Memory B cell (primary cell): ENCODE measurements at regions not wholly inside any gene's neighbourhood (a gene's known extent, or its start where the extent isn't known, plus 50 kb on each side); places are given as distances from the start of the nearest gene placed in this dataset.

Experiments
- ATAC-seq: fragments of 150-1000 bp; cut with Tn5 transposase; 2 replicates; pipeline ENCODE4 v1.10.0; 2021; ENCODE audit warnings: low read depth, mild to moderate bottlenecking, moderate library complexity
- DNase-seq, 2 donors: peaks; one replicate each; pipeline ENCODE4 v3.0.0; 2022; ENCODE audit warnings: low spot score in 2 of 2
- H3K27ac Mint-ChIP-seq: one replicate; pipeline ENCODE4 v1.8.0; 2022; ENCODE audit warnings: mild to moderate bottlenecking, moderate library complexity, mixed read lengths
- H3K27me3 Mint-ChIP-seq: one replicate; pipeline ENCODE4 v1.8.0; 2022; ENCODE audit warnings: mixed read lengths
- H3K36me3 Mint-ChIP-seq: one replicate; pipeline ENCODE4 v1.8.0; 2022; ENCODE audit warnings: mild to moderate bottlenecking, mixed read lengths
- H3K4me1 Mint-ChIP-seq: one replicate; pipeline ENCODE4 v1.8.0; 2022; ENCODE audit warnings: mixed read lengths
- H3K4me3 Mint-ChIP-seq: one replicate; pipeline ENCODE4 v1.8.0; 2022; ENCODE audit warnings: mild to moderate bottlenecking, moderate library complexity, mixed read lengths
- H3K9me3 Mint-ChIP-seq: one replicate; pipeline ENCODE4 v1.8.0; 2022; ENCODE audit warnings: mixed read lengths

DNA sequence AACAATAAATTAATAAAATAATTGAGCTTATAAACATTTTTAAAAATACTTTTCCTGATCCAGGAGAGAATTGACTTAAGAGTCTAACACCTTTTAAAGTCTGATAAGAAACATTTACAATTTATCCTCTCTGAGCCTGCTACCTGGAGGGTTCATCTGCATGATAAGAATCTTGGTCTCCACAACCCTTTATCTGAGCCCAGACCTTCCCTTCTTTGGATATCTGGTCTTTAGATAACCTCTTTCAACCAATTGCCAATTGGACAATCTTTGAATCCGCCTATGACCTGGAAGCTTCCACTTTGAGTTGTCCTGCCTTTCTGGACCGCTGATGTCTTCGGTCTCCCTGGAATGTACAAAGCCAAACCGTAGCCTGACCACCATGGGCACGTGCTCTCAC lies 1393.3 kb upstream of the TMEM132C start:
- ATAC-seq (no peak), DNase-seq (no peak)
- Mint-ChIP-seq H3K36me3 (no peaks in the 10 kb centered on the region), H3K27me3 (no peaks in the 10 kb centered on the region), H3K4me3 (no peak overlapping the region), H3K9me3 (no peaks in the 10 kb centered on the region), H3K4me1 (no peaks in the 10 kb centered on the region), H3K27ac (no peak overlapping the region)

DNA sequence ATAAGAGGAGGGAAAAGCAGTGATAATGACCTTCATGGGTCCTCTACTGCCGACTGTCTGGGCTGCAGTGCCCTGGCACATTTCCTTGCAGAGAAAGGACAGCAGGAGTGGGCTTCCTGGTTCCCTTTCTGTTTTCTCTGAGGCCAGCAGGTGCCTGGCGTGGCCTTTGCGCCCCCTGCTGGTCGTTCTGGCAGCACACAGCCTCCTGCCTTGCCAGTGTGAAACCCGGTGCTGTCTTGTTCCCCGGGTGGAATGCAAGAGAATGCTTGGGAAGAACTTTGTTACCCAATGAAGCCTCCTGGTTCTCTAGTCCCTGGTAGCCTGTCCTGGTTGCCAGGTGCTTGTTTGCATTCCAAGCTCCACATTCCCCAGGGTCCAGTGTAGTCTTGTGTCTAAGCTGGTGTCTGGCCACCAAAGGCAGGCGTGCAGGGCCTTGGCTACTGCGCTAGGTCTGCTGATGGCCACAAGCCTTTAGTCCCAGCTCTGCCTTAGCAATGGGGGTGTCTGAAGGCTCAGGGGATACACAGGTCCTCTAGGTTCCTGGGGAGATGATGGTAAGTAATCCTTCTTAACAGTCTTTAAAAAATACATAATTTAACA lies 1392.4 kb upstream of the TMEM132C start:
- DNase-seq: peak; percentile 51 to 53

GRCh38 chr12:126879842-126880241 lies 1387.1 kb upstream of the TMEM132C start:
- Mint-ChIP-seq H3K27ac (no peak overlapping the region), H3K4me3 (no peak overlapping the region), H3K9me3 (no peaks in the 10 kb centered on the region), H3K36me3 (no peaks in the 10 kb centered on the region), H3K27me3 (no peaks in the 10 kb centered on the region), H3K4me1 (no peaks in the 10 kb centered on the region)
- DNase-seq (no peak), ATAC-seq (no peak)

More for the DNA sequence above, 1392.4 kb upstream of the TMEM132C start:
- no peaks in the 10 kb centered on the region for H3K27me3 Mint-ChIP-seq
- no peak overlapping the region for H3K4me3 Mint-ChIP-seq
- H3K9me3 Mint-ChIP-seq: no peaks in the 10 kb centered on the region
- no peaks in the 10 kb centered on the region for H3K4me1 Mint-ChIP-seq
- no peak overlapping the region for H3K27ac Mint-ChIP-seq
- ATAC-seq: peak; percentile 42
- no peaks in the 10 kb centered on the region for H3K36me3 Mint-ChIP-seq

DNA sequence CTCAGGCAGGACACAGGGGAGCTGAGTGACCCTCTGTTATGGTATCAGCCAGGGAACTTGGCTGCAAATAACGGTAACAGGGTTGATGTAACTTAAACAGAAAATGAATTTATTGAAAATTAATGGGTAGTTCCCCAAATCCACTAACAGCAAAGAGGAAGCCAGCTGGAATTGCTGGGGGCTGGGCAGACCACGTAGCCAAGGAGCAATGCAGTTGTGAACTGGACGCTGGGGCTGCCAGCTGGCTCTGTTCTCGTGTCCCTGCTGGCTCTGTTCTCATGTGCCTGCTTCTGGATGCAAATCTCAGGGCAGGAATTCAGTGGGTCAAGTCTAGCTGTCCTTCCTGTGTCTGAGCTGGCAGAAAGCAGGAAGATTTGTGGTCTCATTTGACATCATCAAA lies 1383.3 kb upstream of the TMEM132C start:
- H3K27me3 Mint-ChIP-seq: no peaks in the 10 kb centered on the region
- H3K36me3 Mint-ChIP-seq: no peaks in the 10 kb centered on the region
- DNase-seq (no peak), ATAC-seq (no peak)
- no peaks in the 10 kb centered on the region for H3K4me1 Mint-ChIP-seq
- H3K9me3 Mint-ChIP-seq: no peaks in the 10 kb centered on the region
- H3K27ac Mint-ChIP-seq: no peak overlapping the region
- H3K4me3 Mint-ChIP-seq: no peak overlapping the region

DNA sequence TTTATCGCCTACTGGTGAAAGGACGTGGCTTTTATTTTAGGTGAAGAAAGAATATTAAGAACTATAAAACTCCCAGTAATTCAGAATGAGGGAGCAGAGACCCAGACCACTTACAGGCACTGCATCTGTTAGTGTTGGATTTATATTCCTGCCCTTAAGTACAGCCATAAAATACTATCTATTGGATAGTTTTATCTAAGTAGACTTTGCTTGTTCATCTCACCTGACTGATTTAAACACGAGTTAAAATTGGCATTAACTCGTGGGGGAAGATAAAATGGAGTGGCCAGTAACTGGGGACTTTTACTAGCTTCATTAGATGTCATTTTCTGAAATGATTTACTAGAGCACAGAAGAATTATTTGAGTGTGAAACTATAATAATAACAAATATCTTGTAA lies 1377.5 kb upstream of the TMEM132C start:
- Mint-ChIP-seq H3K4me3 (no peak overlapping the region), H3K27me3 (no peaks in the 10 kb centered on the region), H3K27ac (no peak overlapping the region), H3K36me3 (no peaks in the 10 kb centered on the region), H3K9me3 (peaks cover 5% of the 10 kb centered on the region), H3K4me1 (no peaks in the 10 kb centered on the region)
- ATAC-seq (no peak), DNase-seq (no peak)

GRCh38 chr12:126890097-126890496 lies 1376.9 kb upstream of the TMEM132C start:
- Mint-ChIP-seq H3K4me1 (no peaks in the 10 kb centered on the region), H3K27me3 (no peaks in the 10 kb centered on the region), H3K4me3 (no peak overlapping the region), H3K9me3 (peaks cover 5% of the 10 kb centered on the region), H3K36me3 (no peaks in the 10 kb centered on the region), H3K27ac (no peak overlapping the region)
- DNase-seq (no peak), ATAC-seq (no peak)

DNA sequence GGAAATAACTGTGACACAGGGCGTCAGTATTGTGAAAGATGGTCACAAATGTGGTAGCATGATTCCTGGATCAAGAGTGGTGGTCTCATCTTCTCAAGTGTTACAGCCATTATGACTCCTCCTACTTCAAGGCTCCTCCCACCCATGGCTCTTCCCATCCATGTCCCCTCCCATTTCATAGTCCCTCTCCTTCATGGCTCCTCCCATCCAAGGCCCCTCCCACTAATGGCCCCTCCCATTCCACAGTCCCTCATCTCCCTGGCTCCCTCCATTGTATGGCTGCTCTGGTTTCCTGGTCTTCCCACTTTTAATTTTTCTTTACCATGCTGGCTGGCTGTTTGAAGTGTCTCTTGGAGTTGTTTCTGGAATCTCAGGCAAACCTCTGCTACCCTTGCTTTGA lies 1375.2 kb upstream of the TMEM132C start:
- Mint-ChIP-seq H3K36me3 (no peaks in the 10 kb centered on the region), H3K4me1 (no peaks in the 10 kb centered on the region), H3K27ac (no peak overlapping the region), H3K4me3 (no peak overlapping the region), H3K27me3 (no peaks in the 10 kb centered on the region), H3K9me3 (peaks cover 7% of the 10 kb centered on the region)
- DNase-seq: no peak
- no peak for ATAC-seq

DNA sequence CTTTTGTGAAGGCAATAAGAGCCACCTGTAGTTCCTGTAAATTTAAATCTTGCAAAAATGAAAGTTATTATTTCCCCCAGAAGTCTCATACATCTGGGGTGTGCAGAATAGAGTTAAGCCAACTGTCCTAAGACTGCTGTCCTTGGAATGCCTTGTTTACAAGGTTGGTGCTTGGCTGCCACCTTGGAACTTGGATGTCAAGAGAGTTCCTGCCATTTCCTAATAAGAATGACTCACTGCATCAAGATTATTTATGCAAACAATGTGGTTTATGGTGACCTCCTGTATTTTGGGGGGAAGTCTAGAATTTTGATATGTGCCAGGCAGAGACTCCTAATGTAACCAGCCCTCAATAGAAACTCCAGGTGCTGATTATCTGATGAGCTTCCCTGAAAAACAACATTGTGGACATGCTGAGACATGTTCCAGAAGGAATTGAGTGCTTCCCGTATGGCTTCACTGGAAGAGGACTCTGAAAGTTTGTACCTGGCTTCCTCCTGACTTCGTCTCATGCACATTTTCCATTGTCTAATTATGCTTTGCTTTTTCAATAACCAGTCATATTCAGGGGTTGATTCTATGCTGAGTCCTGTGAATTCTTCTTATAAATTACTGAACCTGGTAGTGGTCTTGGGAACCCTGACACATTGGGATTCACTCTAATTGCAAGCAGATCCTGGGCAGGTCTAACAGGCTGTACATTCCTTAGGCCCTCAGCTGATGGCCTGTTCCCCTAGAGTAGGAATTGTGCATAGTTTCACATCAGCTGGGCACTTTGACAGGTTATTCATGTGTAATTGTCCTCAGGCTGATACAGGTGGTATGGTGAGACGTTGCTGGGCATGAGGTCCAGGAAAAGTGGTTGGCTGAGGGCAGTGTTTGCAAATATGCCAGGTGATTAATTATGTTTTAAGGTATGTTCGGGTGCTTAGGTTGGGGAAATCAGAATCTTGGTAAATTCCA lies 1370.7 kb upstream of the TMEM132C start:
- ATAC-seq (no peak), DNase-seq (no peak)
- Mint-ChIP-seq H3K9me3 (peaks cover 11% of the 10 kb centered on the region), H3K27me3 (no peaks in the 10 kb centered on the region), H3K36me3 (no peaks in the 10 kb centered on the region), H3K27ac (no peak overlapping the region), H3K4me1 (peaks cover 3% of the 10 kb centered on the region), H3K4me3 (no peak overlapping the region)

- no peak overlapping the region for H3K4me3 Mint-ChIP-seq
- ATAC-seq (no peak), DNase-seq (no peak)
- H3K4me1 Mint-ChIP-seq: peaks cover 3% of the 10 kb centered on the region
- H3K27me3 Mint-ChIP-seq: no peaks in the 10 kb centered on the region
- H3K9me3 Mint-ChIP-seq: peaks cover 7% of the 10 kb centered on the region
- H3K27ac Mint-ChIP-seq: no peak overlapping the region
- no peaks in the 10 kb centered on the region for H3K36me3 Mint-ChIP-seq
Measured at GRCh38 chr12:126897102-126897501, 1369.9 kb upstream of the TMEM132C start.

DNA sequence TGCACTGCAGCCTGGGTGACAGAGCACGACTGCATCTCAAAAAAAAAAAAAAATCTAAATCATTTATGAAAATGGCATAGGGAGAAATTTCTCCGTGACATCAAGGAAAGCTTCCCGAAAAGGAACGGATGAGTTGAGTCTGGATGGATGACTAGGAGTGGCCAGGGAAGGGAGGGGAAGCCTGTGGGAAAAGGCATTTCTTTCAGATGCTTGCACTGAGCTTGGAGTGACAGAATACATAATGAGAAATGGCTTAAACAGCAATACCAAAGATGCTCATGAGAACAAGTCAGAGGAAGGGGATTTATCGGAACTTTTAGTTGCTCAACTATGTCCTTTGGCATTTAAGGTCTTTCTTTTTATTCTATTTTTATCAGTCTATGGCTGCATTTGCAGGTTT lies 1369.2 kb upstream of the TMEM132C start:
- H3K27ac Mint-ChIP-seq: no peak overlapping the region
- H3K9me3 Mint-ChIP-seq: peaks cover 7% of the 10 kb centered on the region
- DNase-seq: no peak
- H3K36me3 Mint-ChIP-seq: no peaks in the 10 kb centered on the region
- no peaks in the 10 kb centered on the region for H3K27me3 Mint-ChIP-seq
- no peak for ATAC-seq
- H3K4me3 Mint-ChIP-seq: no peak overlapping the region
- H3K4me1 Mint-ChIP-seq: peaks cover 3% of the 10 kb centered on the region

DNA sequence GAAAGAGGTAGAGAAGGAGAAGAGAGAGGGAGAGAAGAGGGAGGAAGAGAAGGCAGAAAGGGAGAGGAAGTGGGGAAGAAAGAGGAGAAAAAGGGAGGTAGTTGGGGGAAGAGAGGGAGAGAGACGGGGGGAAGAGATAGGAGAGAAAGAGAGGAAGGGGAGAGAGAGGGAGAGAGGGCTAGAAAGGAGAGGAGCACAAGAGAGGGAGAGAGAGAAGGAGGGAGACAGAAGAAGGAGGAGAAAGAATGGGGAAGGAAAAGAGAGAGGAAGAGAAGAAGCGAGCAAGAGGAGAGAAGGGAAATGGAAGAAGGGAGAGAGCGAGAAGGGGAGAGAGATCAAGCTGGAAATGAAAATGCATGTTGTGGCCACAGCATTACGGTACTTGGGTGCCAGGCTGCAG lies 1368.4 kb upstream of the TMEM132C start:
- ATAC-seq (no peak), DNase-seq (no peak)
- H3K36me3 Mint-ChIP-seq: no peaks in the 10 kb centered on the region
- peaks cover 7% of the 10 kb centered on the region for H3K9me3 Mint-ChIP-seq
- no peak overlapping the region for H3K27ac Mint-ChIP-seq
- no peaks in the 10 kb centered on the region for H3K27me3 Mint-ChIP-seq
- peaks cover 3% of the 10 kb centered on the region for H3K4me1 Mint-ChIP-seq
- H3K4me3 Mint-ChIP-seq: no peak overlapping the region

- DNase-seq: no peak
Measured at GRCh38 chr12:126899926-126900792, 1366.8 kb upstream of the TMEM132C start.

DNA sequence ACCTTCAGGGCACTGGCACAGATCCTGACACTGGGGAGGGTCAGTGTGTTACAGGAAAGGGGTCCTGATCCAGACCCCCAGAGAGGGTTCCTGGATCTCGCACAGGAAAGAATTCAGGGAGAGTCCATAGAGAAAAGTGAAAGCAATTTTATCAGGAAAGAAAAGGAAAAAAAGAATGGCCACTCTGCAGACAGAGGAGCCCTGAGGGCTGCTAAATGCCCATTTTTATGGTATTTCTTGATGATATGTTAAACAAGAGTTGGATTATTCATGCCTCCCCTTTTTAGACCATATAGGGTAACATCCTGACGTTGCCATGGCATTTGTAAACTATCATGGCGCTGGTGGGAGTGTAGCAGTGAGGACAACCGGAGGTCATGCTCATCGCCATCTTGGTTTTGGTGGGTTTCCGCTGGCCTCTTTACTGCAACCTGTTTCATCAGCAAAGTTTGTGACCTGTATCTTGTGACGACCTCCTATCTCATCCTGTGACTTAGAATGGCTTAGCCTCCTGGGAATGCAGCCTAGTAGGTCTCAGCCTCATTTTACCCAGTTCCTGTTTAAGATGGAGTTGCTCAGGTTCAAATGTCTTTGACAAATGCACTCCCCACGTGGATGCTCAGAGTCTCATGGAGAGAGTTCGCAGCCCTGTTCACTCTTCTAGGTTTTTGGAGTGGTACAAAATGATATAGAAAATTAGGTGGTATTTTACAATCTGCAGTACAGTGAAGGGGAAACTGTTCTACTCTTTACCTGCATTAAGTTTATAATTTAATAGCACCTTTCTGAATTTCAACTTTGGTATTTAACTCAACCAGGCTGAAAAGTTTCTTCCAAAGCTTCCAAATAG lies 1363.7 kb upstream of the TMEM132C start:
- H3K4me1 Mint-ChIP-seq: peaks cover 3% of the 10 kb centered on the region

More at GRCh38 chr12:126899926-126900792, 1366.8 kb upstream of the TMEM132C start:
- H3K4me1 Mint-ChIP-seq: peaks cover 3% of the 10 kb centered on the region
- H3K36me3 Mint-ChIP-seq: no peaks in the 10 kb centered on the region
- no peak overlapping the region for H3K4me3 Mint-ChIP-seq
- peaks cover 6% of the 10 kb centered on the region for H3K9me3 Mint-ChIP-seq
- H3K27me3 Mint-ChIP-seq: no peaks in the 10 kb centered on the region
- no peak for ATAC-seq
- H3K27ac Mint-ChIP-seq: no peak overlapping the region

More for the DNA sequence above, 1363.7 kb upstream of the TMEM132C start:
- no peak overlapping the region for H3K4me3 Mint-ChIP-seq
- H3K27ac Mint-ChIP-seq: no peak overlapping the region
- peaks cover 7% of the 10 kb centered on the region for H3K9me3 Mint-ChIP-seq
- no peaks in the 10 kb centered on the region for H3K36me3 Mint-ChIP-seq
- ATAC-seq (no peak), DNase-seq (no peak)
- H3K27me3 Mint-ChIP-seq: peaks cover 5% of the 10 kb centered on the region
